ENCODE measurements at regions not wholly inside any gene's neighbourhood (a gene's known extent, or its start where the extent isn't known, plus 50 kb on each side); places are given as distances from the start of the nearest gene placed in this dataset.

DNA sequence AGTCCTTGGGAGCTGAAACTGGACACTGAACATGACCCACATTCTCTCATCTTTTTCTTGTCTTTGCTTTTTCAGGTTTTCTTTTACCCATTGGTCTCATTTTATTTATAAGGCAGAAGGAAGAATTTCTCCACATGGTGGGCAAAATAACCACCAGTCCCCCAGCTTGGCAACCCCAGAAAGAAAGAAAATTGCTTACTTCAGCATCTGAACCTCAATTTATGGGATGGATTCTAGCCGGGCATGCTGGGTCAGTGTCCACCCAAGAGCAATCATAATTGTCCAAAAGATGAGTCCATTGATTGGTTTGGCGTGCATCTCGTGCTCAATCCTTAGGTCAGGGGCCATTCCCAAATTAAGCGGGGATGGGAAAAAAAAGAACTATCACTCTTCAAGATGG lies 163.7 kb downstream of the TMEM114 start:
- no peak overlapping the region for H2AFZ ChIP-seq (ENCODE audit: control insufficient read depth, low read length)
- FAIRE-seq (no peak), DNase-seq (ENCODE audit: low read depth, low spot score) (no peak)
- H3K9ac ChIP-seq (ENCODE audit: control insufficient read depth, extremely low read depth, insufficient read depth, low read length) = no peak overlapping the region
- TF ChIP-seq EZH2 (IDR thresholded peaks at IDR 0.05; ENCODE audit: low read length) = no peak
- TF ChIP-seq, protein P1, sequence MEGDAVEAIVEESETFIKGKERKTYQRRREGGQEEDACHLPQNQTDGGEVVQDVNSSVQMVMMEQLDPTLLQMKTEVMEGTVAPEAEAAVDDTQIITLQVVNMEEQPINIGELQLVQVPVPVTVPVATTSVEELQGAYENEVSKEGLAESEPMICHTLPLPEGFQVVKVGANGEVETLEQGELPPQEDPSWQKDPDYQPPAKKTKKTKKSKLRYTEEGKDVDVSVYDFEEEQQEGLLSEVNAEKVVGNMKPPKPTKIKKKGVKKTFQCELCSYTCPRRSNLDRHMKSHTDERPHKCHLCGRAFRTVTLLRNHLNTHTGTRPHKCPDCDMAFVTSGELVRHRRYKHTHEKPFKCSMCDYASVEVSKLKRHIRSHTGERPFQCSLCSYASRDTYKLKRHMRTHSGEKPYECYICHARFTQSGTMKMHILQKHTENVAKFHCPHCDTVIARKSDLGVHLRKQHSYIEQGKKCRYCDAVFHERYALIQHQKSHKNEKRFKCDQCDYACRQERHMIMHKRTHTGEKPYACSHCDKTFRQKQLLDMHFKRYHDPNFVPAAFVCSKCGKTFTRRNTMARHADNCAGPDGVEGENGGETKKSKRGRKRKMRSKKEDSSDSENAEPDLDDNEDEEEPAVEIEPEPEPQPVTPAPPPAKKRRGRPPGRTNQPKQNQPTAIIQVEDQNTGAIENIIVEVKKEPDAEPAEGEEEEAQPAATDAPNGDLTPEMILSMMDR (optimal IDR thresholded peaks at IDR 0.05 in 1 of 3, IDR thresholded peaks at IDR 0.05 in 1 of 3, conservative IDR thresholded peaks at IDR 0.05 in 1 of 3; ENCODE audit: extremely low read depth in 1 of 3, insufficient read depth in 2 of 3, low read length in 3 of 3) = no peak
- H3K9me3 ChIP-seq (ENCODE audit: control insufficient read depth, low read depth, low read length) = no peaks in the 10 kb centered on the region
- no peaks in the 10 kb centered on the region for H3K79me2 ChIP-seq (ENCODE audit: control insufficient read depth, insufficient read depth, low read length)
- H3K4me3 ChIP-seq (ENCODE audit: control insufficient read depth in 2 of 3, extremely low read depth in 1 of 3, insufficient read depth in 2 of 3, low read depth in 1 of 3, low read length in 3 of 3) = no peak overlapping the region
- no peaks in the 10 kb centered on the region for H4K20me1 ChIP-seq (ENCODE audit: control insufficient read depth, extremely low read depth, insufficient read depth, low read length)
- H3K4me2 ChIP-seq (ENCODE audit: control insufficient read depth, extremely low read depth, insufficient read depth, low read depth, low read length) = no peak overlapping the region
- H3K4me1 ChIP-seq (ENCODE audit: control insufficient read depth, extremely low read depth, insufficient read depth, low read length) = no peaks in the 10 kb centered on the region
- no peaks in the 10 kb centered on the region for H3K36me3 ChIP-seq (ENCODE audit: control insufficient read depth in 2 of 2, extremely low read depth in 1 of 2, insufficient read depth in 2 of 2, low read length in 2 of 2)
- H3K27me3 ChIP-seq (ENCODE audit: control insufficient read depth, extremely low read depth, insufficient read depth, low read length) = no peaks in the 10 kb centered on the region
- no peaks in the 10 kb centered on the region for H3K9me1 ChIP-seq (ENCODE audit: control insufficient read depth, extremely low read depth, insufficient read depth, low read length)
- dilution Hi-C loops (cut with MboI; ENCODE audit: extremely low pct_ligation_motif_present, low sequenced_read_pairs) = no loop called here
- H3K27ac ChIP-seq (ENCODE audit: control insufficient read depth, insufficient read depth, low read length) = no peak overlapping the region

DNA sequence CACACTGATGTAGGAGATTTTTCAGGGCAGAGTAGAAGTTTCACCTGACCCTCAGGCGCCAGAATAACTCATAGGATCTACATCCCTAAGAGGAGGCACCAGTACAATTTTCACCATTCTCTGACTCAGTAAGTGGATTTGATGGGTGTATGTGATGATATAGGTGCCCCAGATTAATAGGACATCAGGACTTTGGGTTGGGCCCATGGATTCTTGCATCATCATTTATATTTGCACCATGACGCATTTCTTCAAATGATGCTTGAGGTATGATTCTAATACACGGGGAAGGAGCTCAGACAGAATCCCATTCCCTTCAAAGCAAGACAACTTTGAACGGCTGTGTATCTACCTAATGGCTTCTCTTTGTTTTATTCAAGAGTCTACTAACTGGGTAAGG lies 173.2 kb downstream of the TMEM114 start:
- Histone ChIP-seq H3K27me3 (ENCODE audit: control insufficient read depth, extremely low read depth, insufficient read depth, low read length) (no peaks in the 10 kb centered on the region), H4K20me1 (ENCODE audit: control insufficient read depth, extremely low read depth, insufficient read depth, low read length) (no peaks in the 10 kb centered on the region), H2AFZ (ENCODE audit: control insufficient read depth, low read length) (no peak overlapping the region), H3K4me3 (ENCODE audit: control insufficient read depth in 2 of 3, extremely low read depth in 1 of 3, insufficient read depth in 2 of 3, low read depth in 1 of 3, low read length in 3 of 3) (no peak overlapping the region), H3K4me1 (ENCODE audit: control insufficient read depth, extremely low read depth, insufficient read depth, low read length) (no peaks in the 10 kb centered on the region), H3K4me2 (ENCODE audit: control insufficient read depth, extremely low read depth, insufficient read depth, low read depth, low read length) (no peak overlapping the region), H3K9ac (ENCODE audit: control insufficient read depth, extremely low read depth, insufficient read depth, low read length) (no peak overlapping the region), H3K27ac (ENCODE audit: control insufficient read depth, insufficient read depth, low read length) (no peak overlapping the region), H3K9me3 (ENCODE audit: control insufficient read depth, low read depth, low read length) (peaks cover 2% of the 10 kb centered on the region), H3K36me3 (ENCODE audit: control insufficient read depth in 2 of 2, extremely low read depth in 1 of 2, insufficient read depth in 2 of 2, low read length in 2 of 2) (no peaks in the 10 kb centered on the region), H3K9me1 (ENCODE audit: control insufficient read depth, extremely low read depth, insufficient read depth, low read length) (no peaks in the 10 kb centered on the region), H3K79me2 (ENCODE audit: control insufficient read depth, insufficient read depth, low read length) (no peaks in the 10 kb centered on the region)
- TF ChIP-seq, protein P1 (optimal IDR thresholded peaks at IDR 0.05 in 1 of 3, IDR thresholded peaks at IDR 0.05 in 1 of 3, conservative IDR thresholded peaks at IDR 0.05 in 1 of 3; ENCODE audit: extremely low read depth in 1 of 3, insufficient read depth in 2 of 3, low read length in 3 of 3) = no peak
- no peak for TF ChIP-seq EZH2 (IDR thresholded peaks at IDR 0.05; ENCODE audit: low read length)
- dilution Hi-C loops (cut with MboI; ENCODE audit: extremely low pct_ligation_motif_present, low sequenced_read_pairs) = no loop called here
- FAIRE-seq (no peak), DNase-seq (ENCODE audit: low read depth, low spot score) (no peak)
